HCT116 (cell line): ENCODE measurements at regions not wholly inside any gene's neighbourhood (a gene's known extent, or its start where the extent isn't known, plus 50 kb on each side); places are given as distances from the start of the nearest gene placed in this dataset.

Source experiments
- ATAC-seq: fragments of 200-7000 bp; cut with Tn5 transposase; 2 replicates; pipeline ENCODE4 v1.9.1; 2020; ENCODE audit warnings: mild to moderate bottlenecking, moderate library complexity
- BruUV-seq: library from RNA; stranded (reverse); fragments of 400-500 nt; replicated peaks from 2 replicates; lab custom pipeline; 2021; lab: Mats Ljungman, UMichigan
- CTCF ChIA-PET: fragments of 300-600 bp; sonication (Branson Sonifier 250); formaldehyde crosslinking; loops from one replicate; lab custom pipeline; 2021; ENCODE audit warnings: antibody characterized with exemption; lab: Charles Lee
- POLR2A ChIA-PET: fragments of 300-600, 350-600 bp; sonication (Branson Sonifier 250); formaldehyde crosslinking; loops from one replicate; lab custom pipeline; 2021; ENCODE audit warnings: antibody characterized with exemption; lab: Charles Lee
- RAD21 ChIA-PET, 2 experiments: fragments of 300-600 bp; sonication (Branson Sonifier 250); formaldehyde crosslinking; loops; one replicate each; lab custom pipeline; 2023; ENCODE audit warnings: low total read pairs in 2 of 2; ENCODE audit not compliant: uncharacterized antibody in 2 of 2, unreplicated experiment in 2 of 2, low non-redundant PET in 1 of 2; lab: Charles Lee
- DNase-seq: peaks from one replicate; pipeline ENCODE4 v3.0.0-alpha.2; 2010; ENCODE audit warnings: low read depth, low spot score
- H2AFZ ChIP-seq: fragments of 200-600 bp; shearing (Covaris generic), sonication (generic); 2 replicates; pipeline ENCODE4 v1.6.1; 2017; ENCODE audit warnings: low read depth, mixed run types, mixed read lengths, antibody characterized with exemption, low read length; ENCODE audit not compliant: poor library complexity, severe bottlenecking
- H3K27ac ChIP-seq: 2 replicates; pipeline ENCODE4 v1.5.1; 2012; ENCODE audit warnings: low read depth, low read length
- H3K27me3 ChIP-seq: fragments of 200-600 bp; sonication (generic); 2 replicates; pipeline ENCODE4 v1.6.1; 2016; ENCODE audit warnings: mixed run types, low read length, mixed read lengths; ENCODE audit not compliant: insufficient read depth
- H3K36me3 ChIP-seq, 2 experiments: fragments of 200-500 bp in 1 of 2; fragments of 200-600 bp in 1 of 2; sonication (Bioruptor generic) in 1 of 2; sonication (generic) in 1 of 2; 2 replicates each; pipeline versions ENCODE4 v1.5.1 to v1.6.1; 2014 to 2016; ENCODE audit warnings: low read length in 2 of 2, inconsistent platforms in 1 of 2, mixed read lengths in 1 of 2, mixed run types in 1 of 2; ENCODE audit not compliant: insufficient read depth in 2 of 2, control insufficient read depth in 1 of 2
- H3K4me1 ChIP-seq, 2 experiments: fragments of 200-600 bp in 1 of 2; sonication (generic) in 1 of 2; 2 replicates each; pipeline versions ENCODE4 v1.5.1 to v1.6.1; 2012 to 2017; ENCODE audit warnings: low read length in 2 of 2, inconsistent platforms in 1 of 2, mild to moderate bottlenecking in 1 of 2, mixed read lengths in 1 of 2, mixed run types in 1 of 2, moderate library complexity in 1 of 2; ENCODE audit not compliant: insufficient read depth in 2 of 2, control insufficient read depth in 1 of 2
- H3K4me2 ChIP-seq: fragments of 200-600 bp; sonication (generic); 2 replicates; pipeline ENCODE4 v1.6.1; 2017; ENCODE audit warnings: mixed run types, low read length, mixed read lengths
- H3K4me3 ChIP-seq, 2 experiments: fragments of 200-600 bp in 1 of 2; sonication (generic) in 1 of 2; replicated peaks in 1 of 2; 2 replicates each; pipeline ENCODE4 v1.5.1; 2011 to 2016; ENCODE audit warnings: low read length in 2 of 2, control low read depth in 1 of 2, low read depth in 1 of 2, mild to moderate bottlenecking in 1 of 2, mixed read lengths in 1 of 2, mixed run types in 1 of 2
- H3K79me2 ChIP-seq: fragments of 200-600 bp; sonication (generic); 2 replicates; pipeline ENCODE4 v1.6.1; 2017; ENCODE audit warnings: mild to moderate bottlenecking, mixed run types, low read length, moderate library complexity, mixed read lengths; ENCODE audit not compliant: insufficient read depth
- H3K9ac ChIP-seq: fragments of 200-600 bp; sonication (generic); 2 replicates; pipeline ENCODE4 v1.6.1; 2016; ENCODE audit warnings: low read length, mixed read lengths
- H3K9me2 ChIP-seq: fragments of 200-600 bp; sonication (generic), shearing (Covaris generic); 2 replicates; pipeline ENCODE4 v1.6.1; 2017; ENCODE audit warnings: mixed run types, mild to moderate bottlenecking, moderate library complexity; ENCODE audit not compliant: insufficient read depth
- H3K9me3 ChIP-seq, 2 experiments: fragments of 200-500 bp in 1 of 2; fragments of 200-600 bp in 1 of 2; sonication (Bioruptor generic) in 1 of 2; sonication (generic) in 1 of 2; 2 replicates each; pipeline ENCODE4 v1.6.1; 2014 to 2017; ENCODE audit warnings: low read length in 2 of 2, mixed read lengths in 2 of 2, inconsistent platforms in 1 of 2, low read depth in 1 of 2, mild to moderate bottlenecking in 1 of 2, mixed run types in 1 of 2, moderate library complexity in 1 of 2; ENCODE audit not compliant: control insufficient read depth in 1 of 2, insufficient read depth in 1 of 2
- H4K20me1 ChIP-seq: fragments of 200-600 bp; sonication (generic), shearing (Covaris generic); 2 replicates; pipeline ENCODE4 v1.6.1; 2017; ENCODE audit warnings: mixed run types, mild to moderate bottlenecking, moderate library complexity; ENCODE audit not compliant: insufficient read depth
- CEBPB ChIP-seq: IDR thresholded peaks from 2 replicates; pipeline ENCODE4 v1.6.1; 2012; ENCODE audit warnings: low read depth
- EGR1 ChIP-seq: IDR thresholded peaks from 2 replicates; pipeline ENCODE4 v1.6.1; 2012; ENCODE audit warnings: low read depth
- ELF1 ChIP-seq: IDR thresholded peaks from 2 replicates; pipeline ENCODE4 v1.6.1; 2012; ENCODE audit warnings: low read depth, borderline replicate concordance
- FOSL1 ChIP-seq: IDR thresholded peaks from 2 replicates; pipeline ENCODE4 v1.6.1; 2012; ENCODE audit warnings: low read depth
- JUND ChIP-seq: IDR thresholded peaks from 2 replicates; pipeline ENCODE4 v1.6.1; 2012
- POLR2A ChIP-seq: IDR thresholded peaks from 2 replicates; pipeline ENCODE4 v1.7.0; 2011; ENCODE audit warnings: borderline replicate concordance; ENCODE audit not compliant: insufficient read depth, insufficient read length; ENCODE audit errors: extremely low read depth
- POLR2AphosphoS5 ChIP-seq: IDR thresholded peaks from 2 replicates; pipeline ENCODE4 v1.6.1; 2011; ENCODE audit warnings: mild to moderate bottlenecking, low read depth, low read length, moderate library complexity
- RAD21 ChIP-seq: IDR thresholded peaks from 2 replicates; pipeline ENCODE4 v1.6.1; 2012; ENCODE audit warnings: low read depth, mild to moderate bottlenecking
- SIN3A ChIP-seq: IDR thresholded peaks from 2 replicates; pipeline ENCODE4 v1.6.1; 2012; ENCODE audit warnings: low read depth
- SP1 ChIP-seq: IDR thresholded peaks from 2 replicates; pipeline ENCODE4 v1.6.1; 2012; ENCODE audit warnings: low read depth
- TCF7L2 ChIP-seq: IDR thresholded peaks from 2 replicates; pipeline ENCODE4 v1.7.0; 2011; ENCODE audit warnings: borderline replicate concordance, inconsistent platforms; ENCODE audit not compliant: insufficient read depth, insufficient read length; ENCODE audit errors: extremely low read depth
- YY1 ChIP-seq: IDR thresholded peaks from 2 replicates; pipeline ENCODE4 v1.6.1; 2011; ENCODE audit warnings: low read length, low read depth, moderate library complexity, mild to moderate bottlenecking; ENCODE audit not compliant: insufficient replicate concordance; ENCODE audit errors: extremely low read depth
- ZFX ChIP-seq: fragments of 450-650 bp; IDR thresholded peaks from 2 replicates; pipeline ENCODE4 v1.6.1; 2017
- ZNF274 ChIP-seq: fragments of 200-500 bp; sonication (Bioruptor generic); IDR thresholded peaks from 2 replicates; pipeline ENCODE4 v1.6.1; 2014; ENCODE audit warnings: mild to moderate bottlenecking, low read depth, low read length, inconsistent platforms
- intact Hi-C: fragments of 100-400 bp; cut with micrococcal nuclease; formaldehyde crosslinking; loops from 2 replicates; pipeline ENCODE4 v1.10.0; 2022
- TF ChIP-seq, protein P1 (sequence below): IDR thresholded peaks from 2 replicates; pipeline ENCODE4 v1.6.1; 2012; ENCODE audit warnings: low read depth
- TF ChIP-seq, protein P2 (sequence below): IDR thresholded peaks from 2 replicates; pipeline ENCODE4 v1.6.1; 2011; ENCODE audit warnings: mild to moderate bottlenecking, low read length, moderate library complexity; ENCODE audit not compliant: insufficient replicate concordance; ENCODE audit errors: extremely low read depth
- TF ChIP-seq, protein P3 (sequence below): IDR thresholded peaks from 2 replicates; pipeline ENCODE4 v1.6.1; 2012
- TF ChIP-seq, protein P4 (sequence below): IDR thresholded peaks from 2 replicates; pipeline ENCODE4 v1.6.1; 2012

DNA sequence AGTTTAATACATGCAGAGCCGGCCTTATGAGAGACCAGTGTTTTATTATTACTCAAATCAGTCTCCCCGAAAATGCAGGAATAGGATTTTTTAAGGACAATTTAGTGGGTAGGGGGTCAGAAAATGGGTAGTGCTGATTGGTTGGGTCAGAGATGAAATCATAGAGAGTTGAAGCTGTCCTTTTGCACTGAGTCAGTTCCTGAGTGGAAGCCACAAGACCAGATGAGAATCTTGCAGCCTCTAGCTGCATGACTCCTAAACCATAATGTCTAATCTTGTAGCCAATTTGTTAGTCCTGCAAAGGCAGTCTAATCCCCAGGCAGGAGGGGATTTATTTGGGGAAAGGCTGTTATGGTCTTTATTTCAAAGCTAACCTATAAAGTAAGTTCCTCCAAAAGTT lies 1163.9 kb downstream of the DIAPH3 start:
- intact Hi-C loops, result no loop called here
- ChIA-PET POLR2A (no interaction called here), RAD21 (no interaction called here)

More for the DNA sequence above, 1163.9 kb downstream of the DIAPH3 start:
- H3K9me2 ChIP-seq, result no peaks in the 10 kb centered on the region
- no peaks in the 10 kb centered on the region for H3K4me1 ChIP-seq
- no peaks in the 10 kb centered on the region for H3K79me2 ChIP-seq
- TF ChIP-seq EGR1, result no peak
- no peak for TF ChIP-seq FOSL1
- TF ChIP-seq ZFX, result no peak
- TF ChIP-seq, protein P1, sequence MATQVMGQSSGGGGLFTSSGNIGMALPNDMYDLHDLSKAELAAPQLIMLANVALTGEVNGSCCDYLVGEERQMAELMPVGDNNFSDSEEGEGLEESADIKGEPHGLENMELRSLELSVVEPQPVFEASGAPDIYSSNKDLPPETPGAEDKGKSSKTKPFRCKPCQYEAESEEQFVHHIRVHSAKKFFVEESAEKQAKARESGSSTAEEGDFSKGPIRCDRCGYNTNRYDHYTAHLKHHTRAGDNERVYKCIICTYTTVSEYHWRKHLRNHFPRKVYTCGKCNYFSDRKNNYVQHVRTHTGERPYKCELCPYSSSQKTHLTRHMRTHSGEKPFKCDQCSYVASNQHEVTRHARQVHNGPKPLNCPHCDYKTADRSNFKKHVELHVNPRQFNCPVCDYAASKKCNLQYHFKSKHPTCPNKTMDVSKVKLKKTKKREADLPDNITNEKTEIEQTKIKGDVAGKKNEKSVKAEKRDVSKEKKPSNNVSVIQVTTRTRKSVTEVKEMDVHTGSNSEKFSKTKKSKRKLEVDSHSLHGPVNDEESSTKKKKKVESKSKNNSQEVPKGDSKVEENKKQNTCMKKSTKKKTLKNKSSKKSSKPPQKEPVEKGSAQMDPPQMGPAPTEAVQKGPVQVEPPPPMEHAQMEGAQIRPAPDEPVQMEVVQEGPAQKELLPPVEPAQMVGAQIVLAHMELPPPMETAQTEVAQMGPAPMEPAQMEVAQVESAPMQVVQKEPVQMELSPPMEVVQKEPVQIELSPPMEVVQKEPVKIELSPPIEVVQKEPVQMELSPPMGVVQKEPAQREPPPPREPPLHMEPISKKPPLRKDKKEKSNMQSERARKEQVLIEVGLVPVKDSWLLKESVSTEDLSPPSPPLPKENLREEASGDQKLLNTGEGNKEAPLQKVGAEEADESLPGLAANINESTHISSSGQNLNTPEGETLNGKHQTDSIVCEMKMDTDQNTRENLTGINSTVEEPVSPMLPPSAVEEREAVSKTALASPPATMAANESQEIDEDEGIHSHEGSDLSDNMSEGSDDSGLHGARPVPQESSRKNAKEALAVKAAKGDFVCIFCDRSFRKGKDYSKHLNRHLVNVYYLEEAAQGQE, result no peak
- TF ChIP-seq RAD21, result no peak
- TF ChIP-seq ZNF274, result no peak
- no peak for TF ChIP-seq TCF7L2
- TF ChIP-seq CEBPB, result no peak
- TF ChIP-seq, protein P2, sequence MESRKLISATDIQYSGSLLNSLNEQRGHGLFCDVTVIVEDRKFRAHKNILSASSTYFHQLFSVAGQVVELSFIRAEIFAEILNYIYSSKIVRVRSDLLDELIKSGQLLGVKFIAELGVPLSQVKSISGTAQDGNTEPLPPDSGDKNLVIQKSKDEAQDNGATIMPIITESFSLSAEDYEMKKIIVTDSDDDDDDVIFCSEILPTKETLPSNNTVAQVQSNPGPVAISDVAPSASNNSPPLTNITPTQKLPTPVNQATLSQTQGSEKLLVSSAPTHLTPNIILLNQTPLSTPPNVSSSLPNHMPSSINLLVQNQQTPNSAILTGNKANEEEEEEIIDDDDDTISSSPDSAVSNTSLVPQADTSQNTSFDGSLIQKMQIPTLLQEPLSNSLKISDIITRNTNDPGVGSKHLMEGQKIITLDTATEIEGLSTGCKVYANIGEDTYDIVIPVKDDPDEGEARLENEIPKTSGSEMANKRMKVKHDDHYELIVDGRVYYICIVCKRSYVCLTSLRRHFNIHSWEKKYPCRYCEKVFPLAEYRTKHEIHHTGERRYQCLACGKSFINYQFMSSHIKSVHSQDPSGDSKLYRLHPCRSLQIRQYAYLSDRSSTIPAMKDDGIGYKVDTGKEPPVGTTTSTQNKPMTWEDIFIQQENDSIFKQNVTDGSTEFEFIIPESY, result no peak
- TF ChIP-seq, protein P3, sequence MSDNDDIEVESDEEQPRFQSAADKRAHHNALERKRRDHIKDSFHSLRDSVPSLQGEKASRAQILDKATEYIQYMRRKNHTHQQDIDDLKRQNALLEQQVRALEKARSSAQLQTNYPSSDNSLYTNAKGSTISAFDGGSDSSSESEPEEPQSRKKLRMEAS, result no peak
- TF ChIP-seq YY1, result no peak
- TF ChIP-seq, protein P4, sequence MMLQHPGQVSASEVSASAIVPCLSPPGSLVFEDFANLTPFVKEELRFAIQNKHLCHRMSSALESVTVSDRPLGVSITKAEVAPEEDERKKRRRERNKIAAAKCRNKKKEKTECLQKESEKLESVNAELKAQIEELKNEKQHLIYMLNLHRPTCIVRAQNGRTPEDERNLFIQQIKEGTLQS, result no peak
- TF ChIP-seq POLR2AphosphoS5, result no peak
- TF ChIP-seq SIN3A, result no peak
- no peak for TF ChIP-seq ELF1
- TF ChIP-seq POLR2A, result no peak
- no peak for TF ChIP-seq SP1
- TF ChIP-seq JUND, result no peak
- no peak for DNase-seq
- H3K9ac ChIP-seq, result no peak overlapping the region
- no peaks in the 10 kb centered on the region for H3K27me3 ChIP-seq
- H3K4me2 ChIP-seq, result no peak overlapping the region
- H2AFZ ChIP-seq, result no peak overlapping the region
- H4K20me1 ChIP-seq, result no peaks in the 10 kb centered on the region
- no peak for ATAC-seq
- CTCF ChIA-PET, result no interaction called here
- H3K36me3 ChIP-seq, result no peaks in the 10 kb centered on the region
- H3K4me3 ChIP-seq, result no peak overlapping the region
- no TSS peak for BruUV-seq
- no peak overlapping the region for H3K27ac ChIP-seq
- H3K9me3 ChIP-seq, result 0 out of 4 replicates have a peak, but pooled peaks cover 0 to 5% of the 10 kb centered on the region in 2 experiments
